ENCODE measurements at regions not wholly inside any gene's neighbourhood (a gene's known extent, or its start where the extent isn't known, plus 50 kb on each side); places are given as distances from the start of the nearest gene placed in this dataset.

DNA sequence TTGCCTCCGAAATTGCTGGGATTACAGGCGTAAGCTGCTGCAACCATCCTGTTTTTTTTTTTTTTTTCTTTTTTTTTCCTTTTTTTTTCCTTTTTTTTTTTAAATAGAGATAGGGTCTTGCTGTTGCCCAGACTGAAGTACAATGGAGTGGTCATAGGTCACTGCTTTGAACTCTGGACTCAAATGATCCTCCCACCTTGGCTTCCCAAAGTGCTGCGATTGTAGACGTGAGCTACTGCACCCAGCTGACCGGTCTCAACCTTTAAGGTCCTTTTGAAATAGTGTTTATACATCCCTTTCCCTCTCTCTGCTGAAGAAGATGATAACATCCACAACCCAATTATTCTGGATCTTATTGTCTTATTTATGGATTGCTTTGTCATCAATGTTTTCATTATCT, 548.7 kb downstream of the GBA3 start:
- no peak for DNase-seq

GRCh38 chr4:23238848-23239247, 546.1 kb downstream of the GBA3 start:
- no peak for DNase-seq

GRCh38 chr4:23237771-23238170, 545.0 kb downstream of the GBA3 start:
- no peak for DNase-seq

GRCh38 chr4:23235628-23236390, 543.1 kb downstream of the GBA3 start:
- DNase-seq = no peak

- DNase-seq = no peak
These were observed 542.0 kb downstream of the GBA3 start for GRCh38 chr4:23234716-23235115.

DNA sequence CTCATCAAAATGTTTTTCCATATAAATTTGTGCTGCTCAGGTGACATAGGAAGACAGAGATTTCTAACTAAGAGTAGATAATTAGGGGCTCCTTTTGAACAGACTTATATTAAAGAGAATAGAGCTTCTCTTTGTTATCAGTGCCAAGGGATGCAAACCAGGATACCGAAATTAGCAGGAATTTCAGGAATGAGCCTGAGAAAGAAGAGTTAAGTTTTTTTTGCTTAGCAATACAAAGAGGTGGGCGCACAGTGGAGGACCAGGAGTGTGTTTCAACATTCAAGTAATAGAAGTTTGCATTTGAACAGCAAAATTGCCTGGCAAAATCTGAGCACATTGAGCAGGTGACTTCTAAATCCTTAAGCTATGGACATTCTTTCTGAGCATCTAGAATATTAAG, 541.3 kb downstream of the GBA3 start:
- DNase-seq = no peak

- no peak for DNase-seq
These were observed 540.9 kb downstream of the GBA3 start for GRCh38 chr4:23233596-23233995.

GRCh38 chr4:23232987-23233386, 540.2 kb downstream of the GBA3 start:
- no peak for DNase-seq

GRCh38 chr4:23225564-23225963, 532.8 kb downstream of the GBA3 start:
- no peak for DNase-seq

DNA sequence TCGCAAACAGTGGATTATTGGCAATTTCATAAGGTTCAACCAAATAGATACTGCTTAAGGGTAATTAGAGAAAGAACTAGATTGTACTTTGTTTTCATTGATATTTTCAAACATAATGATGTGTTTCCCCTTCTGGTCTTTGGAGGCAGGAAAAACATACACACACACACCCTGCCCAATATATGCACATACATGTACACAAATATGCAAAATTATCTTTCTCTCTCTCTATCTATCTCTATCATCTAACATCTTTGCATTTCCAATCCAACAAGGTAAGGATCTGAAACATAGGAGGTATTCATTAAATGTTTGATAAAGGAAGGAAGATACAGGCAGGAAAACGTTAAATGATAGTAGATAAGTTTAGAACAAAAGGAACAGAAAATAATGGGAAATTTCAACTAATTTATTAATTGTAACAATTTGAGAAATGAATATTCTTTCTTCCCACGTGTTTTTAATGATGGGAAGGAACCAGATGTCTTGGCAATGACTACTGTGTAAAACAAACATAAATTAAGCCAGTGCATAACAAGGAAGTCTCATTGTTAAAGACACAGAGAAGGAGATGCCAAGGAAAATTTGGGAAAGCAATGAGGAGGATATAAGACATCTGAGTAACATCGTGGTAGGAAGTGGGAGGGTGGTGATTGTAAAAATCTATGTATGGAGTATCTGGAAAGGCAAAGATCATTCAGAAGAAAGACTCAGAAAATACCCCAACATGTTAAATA, 532.1 kb downstream of the GBA3 start:
- no peak for DNase-seq

DNA sequence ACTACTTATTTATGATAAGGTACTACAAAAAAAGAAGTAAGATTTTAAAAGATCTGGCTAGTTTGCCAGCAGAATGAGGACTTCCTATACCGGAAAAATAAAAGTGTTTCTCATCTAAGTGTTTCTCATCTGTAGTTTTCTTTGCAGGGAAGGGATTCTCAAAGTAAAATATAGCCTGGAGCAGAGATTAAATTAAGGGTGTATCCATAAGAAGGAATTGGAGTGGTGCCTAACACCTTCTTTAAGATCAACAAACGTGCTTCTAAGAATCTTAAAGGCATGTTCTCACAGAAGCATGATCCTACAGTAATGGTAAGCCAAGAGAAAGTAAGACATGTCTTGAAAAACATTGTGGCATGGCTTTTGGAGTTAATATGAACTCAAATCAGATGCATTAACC, 528.2 kb downstream of the GBA3 start:
- no peak for DNase-seq

DNA sequence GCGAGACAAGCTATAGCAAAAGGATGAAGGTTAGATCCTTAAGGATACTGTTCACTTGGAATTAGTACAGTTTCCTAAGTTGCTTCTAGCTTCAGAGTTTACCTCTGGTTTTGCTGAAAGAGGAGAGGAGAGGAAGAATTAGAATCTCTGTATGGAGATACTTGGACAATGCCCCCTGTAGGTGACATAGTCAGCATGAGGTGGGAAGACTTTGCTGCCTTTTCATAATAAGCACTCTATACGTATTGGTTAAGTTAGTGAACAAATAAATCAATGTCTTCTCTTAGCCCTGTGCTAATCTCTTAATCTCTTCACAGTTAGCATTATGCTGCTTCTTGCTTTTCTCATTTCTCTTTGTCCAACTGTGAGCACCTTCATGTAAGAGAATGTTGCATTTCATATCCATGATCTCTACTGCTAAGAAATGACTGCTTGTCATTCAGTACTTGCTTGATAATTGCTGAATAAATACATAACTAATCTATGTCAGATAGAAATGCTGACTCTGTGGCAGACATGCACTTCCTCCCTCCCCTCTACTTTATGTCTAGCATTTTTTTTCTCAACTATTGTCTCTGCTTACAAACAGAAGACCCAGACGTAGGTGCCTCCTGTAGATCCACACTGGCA, 527.2 kb downstream of the GBA3 start:
- DNase-seq = no peak

DNA sequence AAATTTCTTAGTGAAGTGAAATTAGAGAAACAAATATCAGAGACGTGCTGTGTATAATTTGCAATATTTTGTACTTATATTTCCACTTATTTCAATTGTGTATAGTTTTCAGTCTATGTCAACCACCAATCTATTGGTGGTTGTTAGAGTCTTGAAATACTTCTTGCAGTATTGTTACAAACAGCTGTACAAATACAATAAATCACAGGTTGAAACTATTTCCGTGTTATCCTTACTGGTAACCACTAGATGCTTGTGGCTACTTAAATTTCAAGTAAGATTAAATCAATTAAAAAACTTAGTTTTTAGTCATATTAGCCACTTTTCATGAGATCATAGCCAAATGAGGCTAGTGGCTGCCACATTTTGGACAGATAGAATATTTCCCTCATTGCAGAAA, 520.5 kb downstream of the GBA3 start:
- no peak for DNase-seq

GRCh38 chr4:23212558-23212957, 519.8 kb downstream of the GBA3 start:
- DNase-seq = no peak

DNA sequence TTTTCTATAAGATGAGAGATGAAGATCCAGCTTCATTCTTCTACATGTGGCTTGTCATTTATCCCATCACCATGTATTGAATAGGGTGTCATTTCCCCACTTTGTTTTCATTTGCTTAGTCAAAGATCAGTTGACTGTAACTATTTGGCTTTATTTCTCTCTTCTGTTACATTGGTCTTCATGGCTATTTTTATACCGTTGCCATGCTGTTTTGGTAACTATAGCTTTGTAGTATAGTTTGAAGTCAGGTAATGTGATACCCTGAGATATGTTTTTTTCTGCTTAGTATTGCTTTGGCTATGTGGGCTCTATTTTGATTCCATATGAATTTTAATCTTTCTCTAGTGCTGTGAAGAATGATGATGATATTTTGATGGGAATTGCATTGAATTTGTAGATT, 514.3 kb downstream of the GBA3 start:
- DNase-seq = no peak

GRCh38 chr4:23202712-23203247, 510.0 kb downstream of the GBA3 start:
- no peak for DNase-seq

- no peak for DNase-seq
These were observed 502.0 kb downstream of the GBA3 start for GRCh38 chr4:23194751-23195150.

GRCh38 chr4:23174179-23174578, 481.4 kb downstream of the GBA3 start:
- DNase-seq = no peak

DNA sequence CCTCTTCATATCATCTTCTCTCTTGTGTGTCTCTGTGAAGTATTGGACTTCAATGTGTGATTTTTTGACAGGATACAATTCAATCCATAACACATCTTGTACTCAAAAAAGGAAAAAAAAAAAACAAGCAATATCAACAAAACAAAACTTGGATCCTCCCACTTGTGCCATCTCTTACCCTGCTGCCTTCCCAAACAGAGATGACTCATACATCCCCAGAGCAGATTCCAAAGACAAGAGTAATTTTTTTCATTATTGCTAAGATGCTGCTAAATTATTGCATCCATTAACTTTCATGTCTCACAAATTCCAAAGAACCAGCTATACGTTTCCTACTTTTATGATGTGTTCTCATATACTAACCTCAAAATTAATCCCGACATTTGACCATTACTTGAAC, 479.2 kb downstream of the GBA3 start:
- DNase-seq = no peak

DNA sequence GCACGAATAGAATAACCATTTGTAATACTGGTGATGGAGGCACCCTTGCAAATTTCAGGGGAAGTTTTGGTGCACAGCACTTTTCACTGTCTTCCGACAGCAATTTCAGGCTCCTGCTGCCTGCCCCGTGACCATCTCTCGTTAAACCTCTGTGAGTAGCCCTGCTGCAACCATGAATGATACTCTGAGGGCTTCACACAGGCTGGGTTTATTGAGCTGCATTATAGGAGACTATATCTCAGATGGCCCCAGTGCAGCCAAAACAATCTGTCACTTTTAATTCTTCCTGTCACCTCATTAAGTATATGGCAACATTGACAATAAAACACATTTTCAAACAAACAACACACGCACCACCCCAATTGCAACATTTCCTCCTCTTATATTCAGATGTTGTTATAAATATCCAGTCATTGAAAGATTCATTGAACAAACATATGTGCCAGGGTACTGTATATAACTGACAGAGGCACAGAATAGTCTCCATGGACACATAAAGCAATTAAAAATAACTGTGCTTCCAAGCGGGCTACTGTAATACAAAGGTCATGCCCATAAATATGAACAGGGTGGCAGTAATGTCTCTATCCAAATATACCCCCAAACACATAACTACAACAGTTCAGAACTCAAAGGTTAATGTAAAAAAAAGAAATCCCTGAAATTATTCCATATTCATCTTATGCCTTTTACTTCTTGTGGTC, 477.0 kb downstream of the GBA3 start:
- no peak for DNase-seq

DNA sequence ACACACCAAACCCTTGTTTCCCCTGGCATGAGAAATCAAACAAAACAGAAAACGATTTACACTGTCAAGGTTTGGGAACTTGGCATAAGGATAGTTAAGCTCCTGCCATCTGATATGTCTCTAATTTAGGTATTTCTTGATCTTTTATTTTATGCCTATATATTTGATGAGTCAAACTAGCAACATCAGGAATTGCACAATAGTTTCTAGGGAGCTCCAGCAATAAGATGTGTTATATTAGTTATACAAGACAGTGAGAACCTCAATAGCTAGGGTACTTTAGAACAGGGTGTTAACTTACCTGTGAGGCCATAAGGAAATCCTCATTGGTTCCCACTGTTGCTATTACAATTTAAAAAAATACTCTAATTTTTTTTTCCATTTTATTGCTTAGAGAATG, 474.2 kb downstream of the GBA3 start:
- DNase-seq = no peak

- no peak for DNase-seq
These were observed 473.7 kb downstream of the GBA3 start for GRCh38 chr4:23166407-23166806.

DNA sequence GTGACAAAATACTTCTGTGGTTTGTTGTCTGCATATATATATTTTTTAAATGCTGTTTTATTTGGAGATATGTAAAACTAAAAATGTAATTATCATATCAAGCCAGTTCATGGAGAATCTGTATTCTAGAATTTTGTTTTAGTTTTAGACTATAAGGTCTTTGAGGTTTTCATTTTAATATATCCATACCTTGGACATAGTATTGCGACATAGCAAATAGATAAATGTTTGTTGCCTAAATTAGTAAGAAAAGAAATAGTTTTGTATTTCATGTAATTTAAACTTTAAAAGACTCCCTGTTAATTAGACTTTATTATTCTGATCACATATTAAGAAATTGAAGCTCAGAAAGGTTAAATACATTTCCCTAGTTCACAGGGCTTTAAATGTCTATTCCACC, 472.9 kb downstream of the GBA3 start:
- no peak for DNase-seq

Measured in CD4-positive, alpha-beta T cell treated with Interferon alpha-2 for 1 hour (primary cell).